ENCODE measurements at regions not wholly inside any gene's neighbourhood (a gene's known extent, or its start where the extent isn't known, plus 50 kb on each side); places are given as distances from the start of the nearest gene placed in this dataset.
A peak's percentile ranks its signal among the peaks of the same experiment; 100 is the strongest.
"Not testable (repeated sequence)": the region's sequence is repeated elsewhere in the genome, so short reads cannot be mapped to it uniquely, and the experiment has no call there.

- no peak for DNase-seq
Observed at GRCh38 chr13:44024167-44024845, 144.6 kb downstream of the LACC1 start.

DNA sequence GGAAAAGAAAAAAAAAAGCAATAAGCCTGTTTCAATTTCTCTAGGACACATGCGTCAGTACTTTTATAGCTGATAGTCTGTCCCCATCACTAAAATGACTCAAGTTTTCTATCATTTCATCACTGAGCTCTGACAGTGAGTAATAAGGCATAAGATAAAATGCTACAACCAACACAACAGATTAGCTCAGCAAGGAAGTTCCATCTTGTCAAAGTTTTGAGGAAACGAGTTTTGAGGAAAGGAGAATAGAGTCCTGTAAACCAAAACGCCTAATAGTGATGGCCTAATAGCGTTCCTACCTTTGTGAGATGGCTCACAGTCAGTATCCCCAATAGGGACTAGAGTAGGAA lies 145.1 kb downstream of the LACC1 start:
- DNase-seq, result no peak

DNA sequence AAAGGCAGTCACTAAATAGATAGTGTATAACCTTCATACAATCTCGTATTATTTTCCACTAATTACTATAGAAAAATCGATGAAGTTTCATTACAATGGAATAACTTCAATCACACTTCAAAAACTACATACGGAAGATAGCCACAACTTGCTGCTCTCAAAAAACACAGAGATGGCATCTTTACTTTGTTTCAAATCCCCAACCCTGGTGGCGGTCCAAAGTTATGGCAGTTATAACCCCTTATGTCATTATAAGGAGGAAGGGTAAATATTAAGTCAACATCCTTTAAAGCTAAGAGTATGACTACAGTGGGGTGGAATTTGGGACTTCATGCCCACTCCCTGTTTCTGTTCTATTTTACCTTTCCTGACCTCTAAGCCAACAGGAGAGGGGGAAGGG lies 146.5 kb downstream of the LACC1 start:
- DNase-seq, result no peak

GRCh38 chr13:44028734-44029133 lies 149.0 kb downstream of the LACC1 start:
- no peak for DNase-seq

GRCh38 chr13:44030615-44031014 lies 150.9 kb downstream of the LACC1 start:
- DNase-seq, result no peak

DNA sequence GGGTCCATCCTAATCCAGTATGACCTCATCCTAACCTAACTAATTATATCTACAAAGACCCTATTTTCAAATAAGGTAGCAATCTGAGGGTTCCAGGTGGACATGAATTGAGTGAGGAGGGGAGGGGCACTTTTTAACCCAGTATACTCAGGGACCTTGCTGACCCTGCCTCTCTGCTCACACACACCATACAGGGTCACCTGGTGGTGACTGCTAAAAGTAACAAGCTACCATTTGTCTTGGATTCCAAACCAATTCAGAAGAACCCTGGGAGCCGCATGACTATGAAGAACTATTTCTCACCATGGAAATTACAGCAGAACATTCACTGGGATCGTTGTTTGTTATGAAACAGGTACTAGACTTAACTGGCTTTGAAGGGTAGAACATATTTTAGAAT lies 151.9 kb downstream of the LACC1 start:
- DNase-seq, result no peak

GRCh38 chr13:44032802-44033201 lies 153.1 kb downstream of the LACC1 start:
- DNase-seq, result no peak

- DNase-seq, result no peak
Observed at GRCh38 chr13:44035400-44035799, 155.7 kb downstream of the LACC1 start.

DNA sequence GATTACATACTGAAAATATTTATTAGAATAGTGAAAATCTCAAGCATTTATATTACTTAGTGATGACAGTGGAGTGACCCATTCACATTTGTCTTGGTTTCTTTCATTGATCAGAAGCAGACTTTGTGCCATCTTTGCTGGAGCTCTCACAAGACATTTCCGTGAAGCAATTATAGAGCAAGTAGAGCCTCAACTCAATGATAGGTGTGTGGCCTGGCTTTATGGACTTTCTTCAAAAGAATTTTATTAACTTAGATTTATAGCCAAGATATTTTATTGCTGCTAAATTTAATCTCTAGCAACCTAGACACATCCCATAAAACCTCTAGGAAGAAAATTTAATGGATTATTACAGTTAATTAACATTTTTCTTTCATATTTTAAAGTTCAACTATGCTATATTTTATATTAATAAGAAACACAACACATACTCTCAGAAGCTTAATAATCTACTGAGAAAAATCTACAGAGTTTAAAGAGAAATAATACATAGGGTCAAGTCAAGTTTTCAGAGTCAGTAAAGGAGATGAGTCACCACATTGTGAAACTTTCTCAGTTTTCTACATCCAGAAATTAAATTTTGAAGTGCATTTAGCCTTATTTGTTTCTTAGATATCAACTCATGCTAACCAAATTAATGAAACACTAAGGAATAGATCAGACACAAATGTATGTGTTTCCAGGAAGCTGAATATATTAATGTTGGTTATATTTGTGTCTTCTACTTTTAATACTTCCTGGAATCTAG lies 160.5 kb downstream of the LACC1 start:
- no peak for DNase-seq

DNA sequence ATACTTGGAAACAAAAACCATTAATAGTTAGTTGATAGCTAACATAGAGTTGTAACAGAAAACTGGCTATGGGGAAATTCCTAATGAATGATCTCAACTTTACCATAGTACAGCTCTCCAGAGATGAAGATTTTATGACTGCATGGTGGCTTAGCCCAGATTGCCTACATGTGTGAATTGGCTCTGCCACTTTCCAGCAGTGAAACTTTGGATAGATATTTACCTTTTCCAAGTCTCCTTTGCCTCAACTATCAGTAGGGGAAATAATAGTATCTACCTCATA lies 161.1 kb downstream of the LACC1 start:
- no peak for DNase-seq

DNA sequence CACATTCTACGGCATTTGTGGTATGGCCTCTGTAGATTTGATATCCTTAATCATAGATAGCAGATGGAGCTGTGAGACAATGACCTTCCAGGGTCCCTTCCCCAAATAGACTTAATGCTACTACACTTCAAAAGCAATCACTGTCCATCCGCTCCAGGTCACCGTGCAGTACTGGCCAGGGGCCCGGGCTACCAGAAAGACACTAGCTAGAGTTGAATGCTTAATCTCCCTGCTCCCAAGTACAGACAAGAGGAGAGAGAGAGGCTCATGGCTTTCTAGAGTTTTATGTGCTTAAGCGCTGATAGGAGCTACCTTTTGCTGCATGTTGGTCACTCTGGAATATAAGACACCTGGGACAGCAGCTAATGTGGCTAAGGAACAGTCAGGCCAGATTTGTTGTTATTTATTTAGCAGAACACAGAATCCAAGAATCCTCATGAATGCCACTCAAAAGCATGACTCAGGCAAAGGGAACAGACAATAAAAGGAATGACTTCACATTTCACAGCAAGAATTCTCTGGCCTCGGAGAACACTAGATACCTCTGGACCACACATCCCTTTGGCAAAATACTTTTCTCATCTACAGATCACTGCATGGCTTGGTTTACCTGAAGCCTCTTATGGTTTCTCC lies 165.0 kb downstream of the LACC1 start:
- DNase-seq, result no peak

GRCh38 chr13:44045180-44045562 lies 165.5 kb downstream of the LACC1 start:
- no peak for DNase-seq

DNA sequence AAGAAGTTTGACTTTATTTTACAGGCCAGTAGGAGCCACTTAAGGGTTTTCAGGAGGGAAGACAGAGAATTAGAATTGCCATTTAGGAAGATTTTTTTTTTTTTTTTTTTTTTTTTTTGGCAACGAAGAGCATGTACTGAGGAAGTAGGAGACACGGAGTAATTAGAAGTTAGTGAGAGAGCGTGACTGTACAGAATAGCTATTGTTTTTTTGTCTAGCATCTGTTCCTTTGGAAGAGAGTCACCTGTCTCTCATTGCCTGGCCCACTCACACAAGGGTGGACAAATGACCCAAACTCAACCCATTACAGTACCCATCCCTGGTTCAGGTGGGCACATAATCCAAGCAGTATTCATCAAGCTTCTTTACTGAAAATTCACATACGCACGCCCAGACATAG lies 166.7 kb downstream of the LACC1 start:
- DNase-seq, result no peak

DNA sequence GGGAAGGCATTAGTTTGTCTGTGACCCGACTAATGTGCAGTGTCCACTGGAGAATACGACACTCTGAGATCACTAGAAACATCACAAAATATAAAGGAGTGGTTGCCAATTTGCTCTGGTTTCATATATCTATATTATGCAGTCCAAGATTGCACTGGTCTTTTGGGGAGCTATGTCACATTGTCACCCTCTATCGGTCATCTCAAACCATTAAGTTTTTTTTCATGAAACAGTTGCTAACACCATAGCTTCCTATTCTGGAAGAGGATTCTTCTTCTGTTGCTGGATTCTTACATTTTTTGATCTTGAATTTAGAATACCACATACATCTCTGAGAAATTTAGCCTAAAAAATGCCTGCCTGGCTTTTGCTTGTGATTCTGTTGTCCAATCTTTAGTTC lies 168.6 kb downstream of the LACC1 start:
- DNase-seq, result no peak

- no peak for DNase-seq
Observed at GRCh38 chr13:44049081-44049945, 169.6 kb downstream of the LACC1 start.

DNA sequence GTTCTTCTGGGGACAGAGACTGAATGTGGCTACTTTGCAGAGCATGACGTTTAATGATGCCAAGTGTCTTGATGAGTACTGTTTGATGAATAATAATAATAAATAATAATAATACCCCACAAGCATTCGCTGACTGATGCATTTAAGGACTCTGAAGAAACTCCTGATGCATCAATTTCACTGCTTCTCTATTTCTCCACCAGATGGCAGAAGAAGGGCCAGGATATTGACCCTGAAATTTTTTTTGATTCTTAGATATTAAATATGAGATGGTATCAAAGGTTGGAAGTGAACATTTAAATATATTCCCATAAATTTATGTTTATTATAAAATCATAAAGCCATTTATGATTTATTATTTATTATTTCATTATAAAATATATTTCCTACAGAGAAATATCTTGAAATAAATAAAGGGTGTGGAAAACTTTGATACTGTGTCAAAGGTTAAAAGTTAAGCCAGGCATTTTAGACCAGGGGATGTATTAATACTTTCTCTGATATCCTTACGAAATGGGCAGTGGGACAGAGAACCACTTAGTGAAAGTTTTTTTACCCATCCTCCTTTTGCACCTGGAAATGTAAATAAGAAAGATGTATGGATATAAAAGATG lies 170.9 kb downstream of the LACC1 start:
- no peak for DNase-seq

DNA sequence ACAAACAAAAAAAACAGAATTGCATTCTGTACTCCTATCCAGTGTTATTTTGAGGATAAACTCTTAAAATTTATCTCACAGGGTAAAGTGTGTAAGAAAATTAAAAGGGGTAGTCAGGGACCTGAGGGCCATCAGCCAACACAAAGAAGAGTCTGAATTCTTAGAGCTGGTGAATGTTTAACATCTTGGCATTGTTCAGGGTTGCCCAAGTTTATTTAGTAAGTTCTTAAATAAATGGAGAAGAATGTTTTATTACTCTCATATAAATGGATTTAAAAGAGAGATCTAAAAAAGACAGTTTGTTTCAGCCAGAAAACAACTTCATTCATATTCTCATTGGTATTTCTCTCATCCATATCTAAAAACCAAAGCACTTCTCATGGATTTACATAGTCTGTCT lies 171.7 kb downstream of the LACC1 start:
- no peak for DNase-seq

DNA sequence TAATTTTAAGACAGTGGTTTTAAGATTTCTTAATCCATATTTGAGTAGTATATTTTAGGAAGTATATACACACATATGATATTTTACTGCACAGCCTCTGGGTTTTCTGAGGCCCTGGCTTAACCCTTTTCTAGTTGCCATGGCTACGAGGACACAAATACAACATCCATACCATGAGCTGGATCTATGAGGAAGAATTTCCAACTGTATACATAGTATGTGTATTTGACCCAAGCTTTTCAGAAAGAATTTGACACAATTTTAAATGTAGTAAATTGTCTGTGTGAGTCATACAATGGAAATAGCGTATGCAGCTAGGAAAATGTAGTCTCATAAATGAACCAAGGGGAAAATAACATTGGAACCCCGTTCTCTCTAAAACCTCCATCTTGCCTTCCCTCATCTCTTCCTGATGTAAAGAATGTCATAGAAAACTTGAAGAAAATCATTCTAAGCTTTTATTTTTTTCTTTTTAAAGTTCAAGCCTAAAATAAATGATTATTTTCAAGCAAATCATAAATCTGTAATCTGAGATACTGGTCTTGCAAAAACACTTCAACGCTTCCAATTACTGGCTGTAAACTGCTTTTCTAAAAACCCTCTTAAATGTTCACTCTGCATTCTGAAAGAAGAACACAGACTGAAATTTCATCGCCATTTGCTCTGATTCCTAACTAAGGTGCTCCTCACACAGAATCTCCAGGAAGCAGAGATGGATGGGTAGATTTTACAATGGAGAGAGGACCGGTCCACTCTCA lies 172.4 kb downstream of the LACC1 start:
- DNase-seq, result peak; percentile 81

DNA sequence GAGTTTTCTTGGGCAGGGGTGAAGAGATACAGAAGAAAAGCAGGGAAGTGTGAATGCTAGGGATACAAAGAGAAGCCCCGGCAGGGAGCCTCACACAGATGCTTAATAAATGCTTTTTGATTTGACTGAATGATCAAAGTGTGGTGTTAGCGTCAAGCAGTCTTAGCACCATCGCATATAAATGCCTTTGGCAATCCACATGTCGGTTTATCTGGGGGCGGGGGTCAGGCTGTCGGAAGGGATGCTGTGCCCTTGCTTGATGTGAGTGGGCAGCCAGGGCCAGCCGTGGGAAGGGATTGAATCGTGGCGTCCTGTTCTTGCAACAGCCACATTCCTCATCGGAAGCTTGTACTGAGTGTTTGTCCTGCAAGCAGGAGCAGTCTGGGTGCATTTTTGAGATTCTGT lies 173.1 kb downstream of the LACC1 start:
- DNase-seq, result peak; percentile 39

DNA sequence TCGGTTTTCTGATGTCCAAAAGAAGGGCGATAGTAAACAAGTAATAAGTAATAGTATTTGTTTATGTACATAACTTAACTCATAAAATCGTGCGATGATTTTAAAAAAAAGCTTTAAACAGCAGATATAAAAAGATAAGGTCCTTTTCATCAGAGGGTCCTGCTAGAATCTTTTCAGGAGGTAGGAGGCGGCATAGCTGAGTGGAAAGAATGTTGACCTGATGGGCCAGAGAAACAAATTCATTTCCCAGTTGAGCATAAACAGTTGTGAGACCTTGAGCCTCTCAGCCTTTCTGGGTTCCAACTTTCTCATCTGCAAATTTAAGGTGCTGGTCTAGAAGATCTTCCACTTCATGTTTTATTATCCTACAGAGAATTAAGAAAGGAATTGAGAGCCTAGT lies 173.5 kb downstream of the LACC1 start:
- DNase-seq, result no peak

GRCh38 chr13:44054525-44054924 lies 174.8 kb downstream of the LACC1 start:
- no peak for DNase-seq

DNA sequence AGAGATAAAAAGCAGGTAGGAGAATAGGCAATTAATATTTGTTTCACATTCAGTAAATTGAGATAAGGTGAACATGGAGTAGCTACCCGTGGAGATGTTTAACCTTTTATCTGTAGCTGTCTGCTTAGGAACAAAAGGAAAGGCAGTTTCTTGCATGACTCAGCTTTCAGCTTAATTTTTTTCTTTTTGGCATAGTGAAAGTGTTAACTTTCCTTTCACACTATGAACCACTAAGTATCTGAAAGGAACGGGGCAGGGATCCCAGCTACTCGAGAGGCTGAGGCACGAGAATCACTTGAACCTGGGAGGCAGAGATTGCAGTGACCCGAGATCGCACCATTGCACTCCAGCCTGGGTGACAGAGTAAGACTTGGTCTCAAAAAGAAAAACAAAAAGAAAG lies 176.0 kb downstream of the LACC1 start:
- not testable (repeated sequence) for DNase-seq
